Caki2 (cell line): ENCODE measurements at regions not wholly inside any gene's neighbourhood (a gene's known extent, or its start where the extent isn't known, plus 50 kb on each side); places are given as distances from the start of the nearest gene placed in this dataset.

Source experiments
- DNase-seq: peaks from one replicate; pipeline ENCODE4 v3.0.0-alpha.2; 2015; ENCODE audit warnings: low read depth
- in situ Hi-C: cut with HindIII; loops from 2 replicates; pipeline ENCODE4 v1.10.0; 2016; ENCODE audit warnings: low sequenced_read_pairs, low pct_unique_long_range_greater_than_20kb, mixed read lengths

- in situ Hi-C loops, result no loop called here
- DNase-seq, result no peak
Measured at GRCh38 chr7:125561006-125561405, 631.4 kb upstream of the POT1 start.

GRCh38 chr7:125559921-125560320, 630.3 kb upstream of the POT1 start:
- in situ Hi-C loops, result no loop called here
- no peak for DNase-seq

GRCh38 chr7:125555916-125556315, 626.3 kb upstream of the POT1 start:
- no peak for DNase-seq
- in situ Hi-C loops, result no loop called here

DNA sequence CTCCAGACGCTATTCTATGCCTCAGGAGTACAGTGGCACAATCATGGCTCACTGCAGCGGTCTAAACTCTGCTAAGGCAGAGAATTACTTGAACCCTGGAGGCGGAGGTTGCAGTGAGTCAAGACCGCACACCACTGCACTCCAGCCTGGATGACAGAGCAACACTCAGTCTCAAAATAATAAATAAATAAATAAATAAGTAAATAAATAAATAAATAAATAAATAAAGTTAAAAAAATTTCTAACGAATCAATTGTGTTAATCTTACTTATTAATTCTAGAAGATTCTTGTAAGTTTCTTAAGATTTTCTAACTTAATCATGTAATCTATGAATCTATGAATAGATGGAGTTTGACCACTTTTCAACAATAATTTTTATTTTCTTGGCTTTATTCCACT, 621.4 kb upstream of the POT1 start:
- no peak for DNase-seq
- in situ Hi-C loops, result no loop called here

DNA sequence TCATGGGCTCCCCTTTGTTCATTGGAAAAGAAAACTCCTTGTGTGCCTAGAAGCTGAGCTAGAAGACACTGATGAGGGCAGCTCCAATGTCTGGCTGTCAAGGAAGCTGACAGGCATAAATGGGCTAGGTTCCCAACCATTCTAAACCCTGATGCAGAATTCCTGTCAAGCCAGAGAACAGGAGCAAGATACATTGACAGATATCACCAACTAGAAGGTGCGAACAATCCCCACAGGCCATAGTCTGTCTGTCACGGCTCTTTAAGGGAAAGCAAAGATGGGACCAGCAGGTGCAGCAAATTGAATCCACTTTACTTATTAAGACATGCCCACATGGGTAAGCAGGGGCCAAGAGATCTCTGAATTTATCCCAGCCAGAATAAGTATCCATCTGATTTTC, 617.9 kb upstream of the POT1 start:
- in situ Hi-C loops, result no loop called here
- DNase-seq, result no peak

DNA sequence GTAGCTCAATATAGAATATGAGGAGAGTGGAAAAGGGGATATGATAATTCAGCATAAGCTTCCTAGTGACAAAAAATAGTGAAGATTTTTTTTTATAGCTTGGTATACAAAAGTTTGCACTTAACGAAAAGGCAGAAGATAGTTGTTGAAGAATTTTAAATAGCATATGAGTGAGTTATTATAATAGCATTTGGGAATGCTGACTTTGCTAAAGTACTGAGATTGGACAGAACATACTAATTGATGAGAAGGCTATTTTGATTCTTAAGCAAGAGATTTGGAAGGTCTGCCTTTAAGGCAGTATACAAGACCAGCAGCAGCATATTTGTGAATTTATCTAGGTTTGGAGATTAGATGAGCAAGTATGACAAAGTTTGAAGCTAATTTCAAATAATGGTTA, 600.9 kb upstream of the POT1 start:
- in situ Hi-C loops, result no loop called here
- DNase-seq, result no peak

GRCh38 chr7:125529249-125529648, 599.6 kb upstream of the POT1 start:
- no peak for DNase-seq
- in situ Hi-C loops, result no loop called here

- in situ Hi-C loops, result no loop called here
- DNase-seq, result no peak
Measured at GRCh38 chr7:125526958-125527357, 597.3 kb upstream of the POT1 start.

GRCh38 chr7:125526092-125526491, 596.5 kb upstream of the POT1 start:
- DNase-seq, result no peak
- in situ Hi-C loops, result no loop called here

DNA sequence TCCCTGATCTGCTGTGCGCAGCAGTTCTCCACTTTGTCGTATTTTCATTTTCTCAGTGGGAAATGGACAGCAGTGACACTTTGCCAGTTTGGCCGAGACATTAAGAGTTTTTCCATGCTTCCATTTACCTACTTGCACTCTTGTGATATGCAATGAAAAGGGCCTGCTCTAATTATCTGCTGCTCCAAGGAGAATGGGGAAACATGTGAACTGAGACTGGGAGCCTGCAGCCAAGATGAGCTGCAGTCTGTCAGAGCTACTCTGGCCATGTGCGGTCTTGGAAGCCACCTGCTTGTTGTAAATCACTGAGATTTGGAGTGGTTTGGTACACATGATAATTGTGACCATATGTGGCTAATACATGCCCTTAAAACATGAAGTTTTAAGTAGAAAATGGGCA, 586.6 kb upstream of the POT1 start:
- in situ Hi-C loops, result no loop called here
- DNase-seq, result no peak

DNA sequence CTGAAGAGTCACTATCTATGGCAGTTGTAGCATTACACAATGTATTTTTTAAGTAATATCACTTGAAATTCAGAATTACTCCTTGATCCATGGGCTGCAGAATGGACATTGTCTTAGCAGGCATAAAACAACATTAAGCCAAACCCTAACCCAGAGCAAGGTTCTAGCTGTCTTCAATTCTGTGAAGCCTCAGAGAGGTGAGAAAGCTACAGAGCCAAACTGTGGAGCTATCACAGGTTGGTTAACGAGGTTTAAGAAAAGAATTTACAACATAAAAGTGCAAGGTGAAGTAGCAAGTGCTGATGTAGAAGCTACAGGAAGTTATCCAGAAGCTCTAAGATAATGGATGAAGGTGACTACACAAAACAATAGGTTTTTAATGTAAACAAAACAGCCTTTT, 582.7 kb upstream of the POT1 start:
- DNase-seq, result no peak

DNA sequence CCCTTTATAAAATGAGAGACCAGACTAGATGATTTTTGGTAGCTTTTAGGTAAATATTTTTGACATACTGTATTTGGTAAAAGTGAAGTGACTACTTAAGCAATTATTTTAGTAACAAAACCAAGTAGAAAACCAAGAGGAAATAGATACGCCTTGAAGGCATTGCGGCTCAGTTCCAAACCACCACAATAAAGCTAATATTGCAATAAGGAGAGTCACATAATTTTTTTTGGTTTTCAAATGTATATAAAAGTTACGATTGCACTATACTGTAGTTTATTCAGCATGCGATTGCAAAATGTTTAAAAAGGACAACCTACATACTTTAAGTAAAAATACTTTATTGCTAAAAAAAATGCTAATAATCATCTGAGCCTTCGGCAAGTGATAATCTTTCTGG, 581.7 kb upstream of the POT1 start:
- DNase-seq, result no peak
- in situ Hi-C loops, result no loop called here

More for the DNA sequence above, 582.7 kb upstream of the POT1 start:
- in situ Hi-C loops, result no loop called here

DNA sequence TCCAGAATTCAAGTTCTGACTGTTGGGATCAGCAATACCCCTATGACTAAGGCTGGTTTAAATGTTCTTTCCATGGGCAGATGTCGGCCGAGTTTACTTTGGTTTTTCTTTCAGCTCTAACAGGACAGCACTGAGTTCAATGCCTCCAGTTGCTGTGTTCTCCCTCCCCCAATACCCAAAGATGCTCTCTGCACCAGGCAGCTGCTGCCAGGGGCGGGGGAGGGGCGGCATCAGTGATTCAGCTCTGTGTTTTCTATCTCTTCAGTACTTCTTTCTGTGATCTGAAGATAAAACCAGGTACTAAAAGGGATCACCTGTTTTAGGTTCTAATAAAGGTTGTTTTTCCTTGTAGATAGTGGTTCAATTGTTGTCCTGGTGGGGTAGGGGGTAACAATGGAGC, 576.7 kb upstream of the POT1 start:
- DNase-seq, result no peak
- in situ Hi-C loops, result no loop called here

DNA sequence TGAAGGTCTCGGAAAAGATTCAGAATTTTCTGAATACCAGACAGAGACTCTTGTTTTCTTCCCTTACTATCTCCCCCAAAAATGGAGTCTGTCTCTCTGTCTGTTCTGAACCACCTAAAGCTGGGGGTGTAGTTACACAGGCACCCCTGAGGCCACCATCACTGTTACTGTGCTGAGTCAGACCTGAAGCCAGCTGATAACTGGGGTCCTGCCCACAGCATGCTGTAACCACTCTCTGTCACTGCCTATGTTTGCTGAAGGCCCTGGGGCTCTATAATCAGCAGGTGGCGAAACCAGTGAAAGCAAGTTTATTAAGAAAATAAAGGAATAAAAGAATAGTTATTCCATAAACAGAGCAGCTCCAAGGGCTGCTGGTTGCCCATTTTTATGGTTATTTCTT, 575.2 kb upstream of the POT1 start:
- in situ Hi-C loops, result no loop called here
- no peak for DNase-seq

GRCh38 chr7:125495997-125496396, 566.4 kb upstream of the POT1 start:
- no peak for DNase-seq
- in situ Hi-C loops, result no loop called here

GRCh38 chr7:125492521-125492920, 562.9 kb upstream of the POT1 start:
- in situ Hi-C loops, result no loop called here
- DNase-seq, result no peak

DNA sequence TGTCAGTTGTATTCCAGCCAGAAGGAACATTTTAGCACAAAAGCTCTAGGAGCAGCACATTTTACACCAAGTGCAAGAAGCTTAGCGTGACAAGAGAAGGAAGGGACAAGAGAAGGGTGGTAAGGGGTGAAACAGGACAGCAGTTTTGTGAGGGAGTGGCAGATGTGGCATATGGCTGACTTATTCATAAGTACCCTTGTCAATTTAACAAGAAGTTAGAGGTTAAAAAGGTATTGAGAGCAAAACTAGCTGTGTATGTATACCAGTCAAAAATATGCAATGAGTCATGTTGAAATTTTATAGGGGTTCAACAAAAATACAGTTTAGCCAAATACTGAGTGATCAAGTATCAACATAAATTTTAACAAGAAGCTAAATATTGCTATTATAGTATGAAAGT, 561.5 kb upstream of the POT1 start:
- in situ Hi-C loops, result no loop called here
- DNase-seq, result no peak

- no peak for DNase-seq
- in situ Hi-C loops, result no loop called here
Measured at GRCh38 chr7:125490167-125490566, 560.5 kb upstream of the POT1 start.

GRCh38 chr7:125485223-125485622, 555.6 kb upstream of the POT1 start:
- in situ Hi-C loops, result no loop called here
- DNase-seq, result no peak

GRCh38 chr7:125484755-125485154, 555.1 kb upstream of the POT1 start:
- DNase-seq, result no peak
- in situ Hi-C loops, result no loop called here

- no peak for DNase-seq
- in situ Hi-C loops, result no loop called here
Measured at GRCh38 chr7:125481323-125481722, 551.7 kb upstream of the POT1 start.
